SK-N-SH treated with all-trans-retinoic acid at 6 μM for 48 hours (cell line): ENCODE measurements at regions not wholly inside any gene's neighbourhood (a gene's known extent, or its start where the extent isn't known, plus 50 kb on each side); places are given as distances from the start of the nearest gene placed in this dataset.

Experiments
- ATAC-seq: fragments of 200-7000 bp; cut with Tn5 transposase; 3 replicates; pipeline ENCODE4 v1.9.1; 2020; ENCODE audit warnings: mild to moderate bottlenecking, moderate library complexity
- ARNTL ChIP-seq: fragments of 450-650 bp; formaldehyde crosslinking; IDR thresholded peaks from 2 replicates; pipeline ENCODE4 v1.5.0; 2020; ENCODE audit warnings: low read depth, mild to moderate bottlenecking, moderate library complexity, borderline replicate concordance
- BACH2 ChIP-seq: fragments of 250-450 bp; sonication (Bioruptor Pico); IDR thresholded peaks from 2 replicates; pipeline ENCODE4 v1.9.0; 2021; ENCODE audit warnings: mild to moderate bottlenecking, borderline replicate concordance
- CSDC2 ChIP-seq: fragments of 250-450 bp; sonication (Bioruptor Pico); IDR thresholded peaks from 2 replicates; pipeline ENCODE4 v1.5.0; 2020; ENCODE audit warnings: mild to moderate bottlenecking, moderate library complexity
- ESRRG ChIP-seq: fragments of 250-450 bp; sonication (Bioruptor Pico); IDR thresholded peaks from 2 replicates; pipeline ENCODE4 v1.6.1; 2021; ENCODE audit warnings: mild to moderate bottlenecking
- GLIS3 ChIP-seq: fragments of 250-450 bp; sonication (Bioruptor Pico); IDR thresholded peaks from 2 replicates; pipeline ENCODE4 v1.5.0; 2020; ENCODE audit warnings: mild to moderate bottlenecking, moderate library complexity
- ISL1 ChIP-seq: fragments of 250-450 bp; sonication (Bioruptor Pico); IDR thresholded peaks from 2 replicates; pipeline ENCODE4 v2.1.2; 2022; ENCODE audit warnings: mild to moderate bottlenecking, moderate library complexity
- OSR1 ChIP-seq: fragments of 250-450 bp; sonication (Bioruptor Pico); IDR thresholded peaks from 2 replicates; pipeline ENCODE4 v1.8.0; 2022; ENCODE audit warnings: moderate library complexity, mild to moderate bottlenecking, inconsistent platforms
- PPARA ChIP-seq: fragments of 250-450 bp; sonication (Bioruptor Pico); IDR thresholded peaks from 2 replicates; pipeline ENCODE4 v1.5.0; 2020; ENCODE audit warnings: mild to moderate bottlenecking, borderline replicate concordance
- RARB ChIP-seq: fragments of 250-450 bp; sonication (Bioruptor Pico); IDR thresholded peaks from 2 replicates; pipeline ENCODE4 v1.8.0; 2021; ENCODE audit warnings: mild to moderate bottlenecking, moderate library complexity
- SNAI2 ChIP-seq: fragments of 250-450 bp; sonication (Bioruptor Pico); IDR thresholded peaks from 2 replicates; pipeline ENCODE4 v1.5.0; 2020; ENCODE audit warnings: mild to moderate bottlenecking, moderate library complexity
- TCF4 ChIP-seq: fragments of 250-450 bp; sonication (Bioruptor Pico); IDR thresholded peaks from 2 replicates; pipeline ENCODE4 v1.8.0; 2021; ENCODE audit warnings: mild to moderate bottlenecking, moderate library complexity, borderline replicate concordance
- TOX ChIP-seq: fragments of 250-450 bp; sonication (Bioruptor Pico); IDR thresholded peaks from 2 replicates; pipeline ENCODE4 v1.8.0; 2021; ENCODE audit warnings: mild to moderate bottlenecking, moderate library complexity, borderline replicate concordance
- ZC3H10 ChIP-seq: fragments of 250-450 bp; sonication (Bioruptor Pico); IDR thresholded peaks from 2 replicates; pipeline ENCODE4 v1.5.1; 2021; ENCODE audit warnings: mild to moderate bottlenecking, moderate library complexity
- ZFP3 ChIP-seq: fragments of 250-450 bp; sonication (Bioruptor Pico); IDR thresholded peaks from 2 replicates; pipeline ENCODE4 v1.5.0; 2020; ENCODE audit warnings: mild to moderate bottlenecking, moderate library complexity
- ZFP30 ChIP-seq: fragments of 450-650 bp; formaldehyde crosslinking; IDR thresholded peaks from 2 replicates; pipeline ENCODE4 v1.5.0; 2022; ENCODE audit warnings: mild to moderate bottlenecking, moderate library complexity
- ZNF565 ChIP-seq: fragments of 450-650 bp; formaldehyde crosslinking; conservative IDR thresholded peaks from 2 replicates; pipeline ENCODE4 v1.5.0; 2020; ENCODE audit warnings: low read depth, mild to moderate bottlenecking, moderate library complexity
- ZNF70 ChIP-seq: fragments of 450-650 bp; formaldehyde crosslinking; IDR thresholded peaks from 2 replicates; pipeline ENCODE4 v1.5.0; 2020; ENCODE audit warnings: mild to moderate bottlenecking, moderate library complexity
- ZNF8 ChIP-seq: fragments of 450-650 bp; formaldehyde crosslinking; IDR thresholded peaks from 2 replicates; pipeline ENCODE4 v1.5.0; 2020; ENCODE audit warnings: mild to moderate bottlenecking, moderate library complexity
- TF ChIP-seq, protein P1 (sequence below): fragments of 250-450 bp; sonication (Bioruptor Pico); IDR thresholded peaks from 2 replicates; pipeline ENCODE4 v1.5.1; 2021; ENCODE audit warnings: mild to moderate bottlenecking, moderate library complexity
- TF ChIP-seq, protein P2 (sequence below): fragments of 250-450 bp; sonication (Bioruptor Pico); IDR thresholded peaks from 2 replicates; pipeline ENCODE4 v1.5.1; 2020; ENCODE audit warnings: low read depth, mild to moderate bottlenecking, moderate library complexity
- TF ChIP-seq, protein P3 (sequence below): fragments of 250-450 bp; sonication (Bioruptor Pico); IDR thresholded peaks from 2 replicates; pipeline ENCODE4 v1.5.0; 2020; ENCODE audit warnings: mild to moderate bottlenecking, moderate library complexity
- TF ChIP-seq, protein P4 (sequence below): fragments of 250-450 bp; sonication (Bioruptor Pico); IDR thresholded peaks from 2 replicates; pipeline ENCODE4 v1.8.0; 2021; ENCODE audit warnings: low read depth, mild to moderate bottlenecking, moderate library complexity, borderline replicate concordance

DNA sequence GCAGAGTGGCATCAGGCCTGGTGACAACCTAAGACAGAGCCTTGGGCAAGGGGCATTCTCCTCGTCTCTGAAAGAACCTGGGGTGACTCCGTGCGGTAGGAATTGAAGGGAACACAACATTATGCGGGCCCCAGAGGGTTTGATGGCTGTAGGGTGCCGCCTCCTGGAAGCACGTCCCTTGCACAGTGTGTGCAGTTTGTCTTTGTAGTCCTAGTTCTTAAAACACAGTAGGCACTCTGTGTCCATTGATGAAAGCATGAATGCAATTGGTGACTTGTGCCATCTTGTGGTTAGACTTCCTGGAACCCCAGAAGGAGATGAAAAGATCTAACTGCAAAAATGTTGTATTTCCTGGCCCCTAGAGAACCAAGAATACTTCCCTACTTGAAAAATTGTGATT is 279.8 kb downstream of the UTP18 start:
- no peak for ATAC-seq

DNA sequence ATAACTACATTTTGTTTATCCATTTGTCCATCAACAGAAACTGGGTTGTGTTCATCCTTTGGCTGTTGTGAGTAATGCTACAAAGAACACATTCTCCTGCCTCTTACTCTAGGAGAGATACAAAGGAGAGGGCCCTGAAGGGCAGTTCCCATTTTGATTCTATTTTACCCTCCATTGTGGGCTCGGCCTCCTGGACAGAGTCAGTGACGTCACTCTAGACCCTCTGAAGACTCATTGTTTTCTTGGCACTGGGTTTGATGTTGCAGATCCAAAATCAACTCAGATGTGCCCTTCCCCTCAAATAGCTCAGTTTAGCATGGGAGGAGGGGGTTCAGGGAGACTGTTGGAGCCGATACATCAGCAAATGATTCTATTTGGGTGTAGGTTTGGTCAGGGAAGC is 280.9 kb downstream of the UTP18 start:
- no peak for TF ChIP-seq CSDC2 (CRISPR knock-in tag)
- no peak for TF ChIP-seq ESRRG (CRISPR knock-in tag)
- TF ChIP-seq ZFP30 (CRISPR knock-in tag) = no peak
- no peak for TF ChIP-seq TCF4 (CRISPR knock-in tag)
- no peak for TF ChIP-seq SNAI2 (CRISPR knock-in tag)
- no peak for TF ChIP-seq ZNF8
- no peak for TF ChIP-seq PPARA (CRISPR knock-in tag)
- no peak for TF ChIP-seq BACH2
- TF ChIP-seq RARB (CRISPR knock-in tag) = no peak
- TF ChIP-seq, protein P1, sequence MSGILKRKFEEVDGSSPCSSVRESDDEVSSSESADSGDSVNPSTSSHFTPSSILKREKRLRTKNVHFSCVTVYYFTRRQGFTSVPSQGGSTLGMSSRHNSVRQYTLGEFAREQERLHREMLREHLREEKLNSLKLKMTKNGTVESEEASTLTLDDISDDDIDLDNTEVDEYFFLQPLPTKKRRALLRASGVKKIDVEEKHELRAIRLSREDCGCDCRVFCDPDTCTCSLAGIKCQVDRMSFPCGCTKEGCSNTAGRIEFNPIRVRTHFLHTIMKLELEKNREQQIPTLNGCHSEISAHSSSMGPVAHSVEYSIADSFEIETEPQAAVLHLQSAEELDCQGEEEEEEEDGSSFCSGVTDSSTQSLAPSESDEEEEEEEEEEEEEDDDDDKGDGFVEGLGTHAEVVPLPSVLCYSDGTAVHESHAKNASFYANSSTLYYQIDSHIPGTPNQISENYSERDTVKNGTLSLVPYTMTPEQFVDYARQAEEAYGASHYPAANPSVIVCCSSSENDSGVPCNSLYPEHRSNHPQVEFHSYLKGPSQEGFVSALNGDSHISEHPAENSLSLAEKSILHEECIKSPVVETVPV (CRISPR knock-in tag) = no peak
- no peak for TF ChIP-seq TOX
- TF ChIP-seq GLIS3 (CRISPR knock-in tag) = no peak
- no peak for TF ChIP-seq ZC3H10 (CRISPR knock-in tag)
- TF ChIP-seq ISL1 (CRISPR knock-in tag) = no peak
- ATAC-seq = no peak

More for the DNA sequence above, 279.8 kb downstream of the UTP18 start:
- no peak for TF ChIP-seq OSR1 (CRISPR knock-in tag)
- no peak for TF ChIP-seq ISL1 (CRISPR knock-in tag)
- TF ChIP-seq ARNTL = no peak
- TF ChIP-seq, protein P2, sequence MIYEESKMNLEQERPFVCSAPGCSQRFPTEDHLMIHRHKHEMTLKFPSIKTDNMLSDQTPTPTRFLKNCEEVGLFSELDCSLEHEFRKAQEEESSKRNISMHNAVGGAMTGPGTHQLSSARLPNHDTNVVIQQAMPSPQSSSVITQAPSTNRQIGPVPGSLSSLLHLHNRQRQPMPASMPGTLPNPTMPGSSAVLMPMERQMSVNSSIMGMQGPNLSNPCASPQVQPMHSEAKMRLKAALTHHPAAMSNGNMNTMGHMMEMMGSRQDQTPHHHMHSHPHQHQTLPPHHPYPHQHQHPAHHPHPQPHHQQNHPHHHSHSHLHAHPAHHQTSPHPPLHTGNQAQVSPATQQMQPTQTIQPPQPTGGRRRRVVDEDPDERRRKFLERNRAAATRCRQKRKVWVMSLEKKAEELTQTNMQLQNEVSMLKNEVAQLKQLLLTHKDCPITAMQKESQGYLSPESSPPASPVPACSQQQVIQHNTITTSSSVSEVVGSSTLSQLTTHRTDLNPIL (CRISPR knock-in tag) = no peak
- no peak for TF ChIP-seq ZNF565 (CRISPR knock-in tag)

DNA sequence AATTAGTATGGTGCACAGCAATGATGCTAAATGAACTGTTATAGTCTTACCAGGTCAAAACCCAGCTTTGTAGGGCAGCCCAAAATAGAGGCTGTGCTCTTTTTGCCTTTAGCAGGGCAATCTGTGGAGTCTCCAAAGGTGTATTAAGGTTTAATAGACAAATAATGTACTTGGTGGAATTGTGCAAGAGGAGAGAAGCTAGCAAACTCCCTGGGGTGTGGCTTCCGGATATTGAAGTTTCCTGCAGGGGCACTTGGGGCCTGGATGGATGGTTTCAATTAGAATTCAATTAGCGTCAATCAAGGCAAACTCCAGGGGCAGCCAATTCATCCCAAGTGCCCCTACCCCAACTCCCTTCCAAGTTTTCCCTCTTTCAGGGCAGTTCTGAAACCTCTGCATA is 285.8 kb downstream of the UTP18 start:
- TF ChIP-seq TCF4 (CRISPR knock-in tag) (no peak), ZFP30 (CRISPR knock-in tag) (no peak), ESRRG (CRISPR knock-in tag) (no peak), GLIS3 (CRISPR knock-in tag) (no peak), ZNF8 (no peak), ISL1 (CRISPR knock-in tag) (no peak), CSDC2 (CRISPR knock-in tag) (no peak), RARB (CRISPR knock-in tag) (no peak), ZNF70 (CRISPR knock-in tag) (no peak), ZC3H10 (CRISPR knock-in tag) (no peak), SNAI2 (CRISPR knock-in tag) (no peak), BACH2 (no peak), OSR1 (CRISPR knock-in tag) (no peak), ARNTL (no peak), TOX (no peak), ZFP3 (CRISPR knock-in tag) (no peak), PPARA (CRISPR knock-in tag) (no peak)
- TF ChIP-seq, protein P3, sequence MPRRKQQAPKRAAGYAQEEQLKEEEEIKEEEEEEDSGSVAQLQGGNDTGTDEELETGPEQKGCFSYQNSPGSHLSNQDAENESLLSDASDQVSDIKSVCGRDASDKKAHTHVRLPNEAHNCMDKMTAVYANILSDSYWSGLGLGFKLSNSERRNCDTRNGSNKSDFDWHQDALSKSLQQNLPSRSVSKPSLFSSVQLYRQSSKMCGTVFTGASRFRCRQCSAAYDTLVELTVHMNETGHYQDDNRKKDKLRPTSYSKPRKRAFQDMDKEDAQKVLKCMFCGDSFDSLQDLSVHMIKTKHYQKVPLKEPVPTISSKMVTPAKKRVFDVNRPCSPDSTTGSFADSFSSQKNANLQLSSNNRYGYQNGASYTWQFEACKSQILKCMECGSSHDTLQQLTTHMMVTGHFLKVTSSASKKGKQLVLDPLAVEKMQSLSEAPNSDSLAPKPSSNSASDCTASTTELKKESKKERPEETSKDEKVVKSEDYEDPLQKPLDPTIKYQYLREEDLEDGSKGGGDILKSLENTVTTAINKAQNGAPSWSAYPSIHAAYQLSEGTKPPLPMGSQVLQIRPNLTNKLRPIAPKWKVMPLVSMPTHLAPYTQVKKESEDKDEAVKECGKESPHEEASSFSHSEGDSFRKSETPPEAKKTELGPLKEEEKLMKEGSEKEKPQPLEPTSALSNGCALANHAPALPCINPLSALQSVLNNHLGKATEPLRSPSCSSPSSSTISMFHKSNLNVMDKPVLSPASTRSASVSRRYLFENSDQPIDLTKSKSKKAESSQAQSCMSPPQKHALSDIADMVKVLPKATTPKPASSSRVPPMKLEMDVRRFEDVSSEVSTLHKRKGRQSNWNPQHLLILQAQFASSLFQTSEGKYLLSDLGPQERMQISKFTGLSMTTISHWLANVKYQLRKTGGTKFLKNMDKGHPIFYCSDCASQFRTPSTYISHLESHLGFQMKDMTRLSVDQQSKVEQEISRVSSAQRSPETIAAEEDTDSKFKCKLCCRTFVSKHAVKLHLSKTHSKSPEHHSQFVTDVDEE = no peak
- TF ChIP-seq, protein P1 (CRISPR knock-in tag) = no peak
- TF ChIP-seq, protein P4, sequence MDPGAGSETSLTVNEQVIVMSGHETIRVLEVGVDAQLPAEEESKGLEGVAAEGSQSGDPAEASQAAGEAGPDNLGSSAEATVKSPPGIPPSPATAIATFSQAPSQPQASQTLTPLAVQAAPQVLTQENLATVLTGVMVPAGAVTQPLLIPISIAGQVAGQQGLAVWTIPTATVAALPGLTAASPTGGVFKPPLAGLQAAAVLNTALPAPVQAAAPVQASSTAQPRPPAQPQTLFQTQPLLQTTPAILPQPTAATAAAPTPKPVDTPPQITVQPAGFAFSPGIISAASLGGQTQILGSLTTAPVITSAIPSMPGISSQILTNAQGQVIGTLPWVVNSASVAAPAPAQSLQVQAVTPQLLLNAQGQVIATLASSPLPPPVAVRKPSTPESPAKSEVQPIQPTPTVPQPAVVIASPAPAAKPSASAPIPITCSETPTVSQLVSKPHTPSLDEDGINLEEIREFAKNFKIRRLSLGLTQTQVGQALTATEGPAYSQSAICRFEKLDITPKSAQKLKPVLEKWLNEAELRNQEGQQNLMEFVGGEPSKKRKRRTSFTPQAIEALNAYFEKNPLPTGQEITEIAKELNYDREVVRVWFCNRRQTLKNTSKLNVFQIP = no peak
- no peak for ATAC-seq
